SH-SY5Y (cell line): ENCODE measurements at regions not wholly inside any gene's neighbourhood (a gene's known extent, or its start where the extent isn't known, plus 50 kb on each side); places are given as distances from the start of the nearest gene placed in this dataset.

Experiments
- GATA2 ChIP-seq: IDR thresholded peaks from 2 replicates; pipeline ENCODE4 v1.6.1; 2011; ENCODE audit warnings: mild to moderate bottlenecking, low read depth, low read length
- GATA3 ChIP-seq: IDR thresholded peaks from 2 replicates; pipeline ENCODE4 v1.6.1; 2011; ENCODE audit warnings: low read depth, mild to moderate bottlenecking, low read length, moderate library complexity

DNA sequence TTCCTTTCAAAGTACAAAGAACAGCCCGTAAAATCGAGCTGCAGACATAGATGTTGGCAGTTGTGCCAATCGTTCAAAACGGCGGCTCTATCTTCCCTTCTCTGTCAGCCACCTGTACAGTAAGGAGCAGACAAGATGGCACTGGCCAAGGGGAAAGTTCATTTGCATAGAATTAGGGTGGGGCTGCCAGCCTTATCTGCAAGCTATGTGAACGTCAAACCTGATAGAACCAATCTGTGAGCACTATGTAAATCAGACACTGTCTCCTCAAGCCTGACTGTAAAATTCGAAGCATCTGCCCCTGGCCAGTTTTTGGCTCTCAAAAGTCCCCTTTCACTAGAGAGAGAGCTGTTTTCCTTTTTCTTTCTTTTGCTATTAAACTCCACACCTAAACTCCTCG lies 374.5 kb downstream of the EPM2A start:
- TF ChIP-seq GATA2 (no peak), GATA3 (no peak)
